Osteocyte (in vitro differentiated cells): ENCODE measurements at regions not wholly inside any gene's neighbourhood (a gene's known extent, or its start where the extent isn't known, plus 50 kb on each side); places are given as distances from the start of the nearest gene placed in this dataset.
"Not testable (repeated sequence)": the region's sequence is repeated elsewhere in the genome, so short reads cannot be mapped to it uniquely, and the experiment has no call there.

ENCODE experiments used
- DNase-seq: peaks from one replicate; pipeline ENCODE4 v3.0.0; 2021; ENCODE audit warnings: mixed read lengths; ENCODE audit not compliant: unreplicated experiment; ENCODE audit errors: extremely low spot score
- H3K27ac Mint-ChIP-seq: one replicate; pipeline ENCODE4 v1.8.0; 2021; ENCODE audit warnings: mild to moderate bottlenecking, mixed read lengths; ENCODE audit not compliant: unreplicated experiment
- H3K27me3 Mint-ChIP-seq: one replicate; pipeline ENCODE4 v1.8.0; 2021; ENCODE audit warnings: mixed read lengths; ENCODE audit not compliant: unreplicated experiment
- H3K36me3 Mint-ChIP-seq: one replicate; pipeline ENCODE4 v1.8.0; 2021; ENCODE audit warnings: mixed read lengths; ENCODE audit not compliant: unreplicated experiment
- H3K4me1 Mint-ChIP-seq: one replicate; pipeline ENCODE4 v1.8.0; 2021; ENCODE audit warnings: mixed read lengths; ENCODE audit not compliant: unreplicated experiment
- H3K4me3 Mint-ChIP-seq: one replicate; pipeline ENCODE4 v1.8.0; 2021; ENCODE audit warnings: mild to moderate bottlenecking, moderate library complexity, mixed read lengths; ENCODE audit not compliant: unreplicated experiment
- H3K9me3 Mint-ChIP-seq: one replicate; pipeline ENCODE4 v1.8.0; 2021; ENCODE audit warnings: mixed read lengths; ENCODE audit not compliant: unreplicated experiment
- CTCF ChIP-seq: fragments of 200-600 bp; sonication (generic); IDR thresholded peaks from 2 replicates; pipeline ENCODE4 v1.5.0; 2021; ENCODE audit warnings: antibody characterized with exemption, mild to moderate bottlenecking, moderate library complexity

GRCh38 chr4:127509155-127509554 lies 123.6 kb upstream of the INTU start:
- no peak overlapping the region for H3K4me3 Mint-ChIP-seq
- H3K27ac Mint-ChIP-seq = peak overlapping the region; percentile 82
- H3K27me3 Mint-ChIP-seq = no peaks in the 10 kb centered on the region
- peaks cover 30% of the 10 kb centered on the region for H3K4me1 Mint-ChIP-seq
- no peak for TF ChIP-seq CTCF
- H3K9me3 Mint-ChIP-seq = peaks cover 8% of the 10 kb centered on the region
- no peak for DNase-seq
- peaks cover 4% of the 10 kb centered on the region for H3K36me3 Mint-ChIP-seq

GRCh38 chr4:127512672-127513071 lies 120.1 kb upstream of the INTU start:
- H3K4me1 Mint-ChIP-seq = peaks cover 16% of the 10 kb centered on the region
- not testable (repeated sequence) for H3K36me3 Mint-ChIP-seq, H3K9me3 Mint-ChIP-seq

DNA sequence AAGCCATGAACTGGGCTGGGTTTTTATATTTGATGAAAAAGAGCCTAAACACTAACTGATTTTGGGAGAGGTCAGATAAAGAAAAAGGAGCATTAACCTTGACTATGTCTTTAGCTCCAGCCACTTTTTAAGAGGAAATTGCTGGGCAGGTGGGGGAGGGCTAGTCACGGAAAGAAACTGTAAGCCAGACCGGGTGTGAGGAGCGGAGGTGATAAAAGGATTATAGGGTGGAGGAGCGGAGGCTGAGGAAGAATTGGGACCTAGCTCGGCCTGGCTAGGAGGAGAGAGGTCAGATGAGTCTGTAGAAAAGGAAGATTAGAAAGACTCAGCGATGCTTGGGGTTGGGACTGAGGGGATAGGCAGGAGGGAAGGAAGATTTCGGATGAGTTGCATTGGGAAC lies 117.5 kb upstream of the INTU start:
- not testable (repeated sequence) for H3K36me3 Mint-ChIP-seq, H3K9me3 Mint-ChIP-seq, DNase-seq, H3K27ac Mint-ChIP-seq, H3K4me3 Mint-ChIP-seq, H3K4me1 Mint-ChIP-seq, H3K27me3 Mint-ChIP-seq

More at GRCh38 chr4:127512672-127513071, 120.1 kb upstream of the INTU start:
- H3K27me3 Mint-ChIP-seq, H3K27ac Mint-ChIP-seq, DNase-seq, H3K4me3 Mint-ChIP-seq: not testable (repeated sequence)

DNA sequence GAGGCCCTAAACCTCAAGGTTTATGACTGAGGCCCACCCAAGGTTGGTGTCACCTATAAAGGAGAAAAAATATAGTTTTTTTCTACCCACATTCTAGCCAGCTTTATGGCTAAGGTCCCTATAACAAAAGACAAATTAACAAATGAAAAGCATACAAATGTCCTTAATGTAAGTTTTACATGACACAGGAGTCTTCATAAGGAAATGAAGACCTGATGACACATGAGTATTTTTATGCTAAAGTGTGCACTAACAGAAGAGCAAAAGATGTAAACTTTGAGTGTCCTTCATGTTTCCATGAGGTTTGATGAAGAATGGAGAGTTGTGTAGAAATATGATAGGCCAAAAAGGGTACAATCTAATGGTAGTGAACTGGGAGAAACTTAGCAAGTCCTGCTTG lies 114.7 kb upstream of the INTU start:
- Mint-ChIP-seq H3K4me1 (no peaks in the 10 kb centered on the region), H3K27me3 (peaks cover 8% of the 10 kb centered on the region), H3K27ac (no peak overlapping the region), H3K4me3 (no peak overlapping the region), H3K36me3 (no peaks in the 10 kb centered on the region), H3K9me3 (no peaks in the 10 kb centered on the region)
- TF ChIP-seq CTCF = no peak
- DNase-seq = no peak

- peaks cover 4% of the 10 kb centered on the region for H3K27me3 Mint-ChIP-seq
- TF ChIP-seq CTCF = no peak
- no peak for DNase-seq
- no peak overlapping the region for H3K4me3 Mint-ChIP-seq
- no peaks in the 10 kb centered on the region for H3K36me3 Mint-ChIP-seq
- H3K4me1 Mint-ChIP-seq = peaks cover 2% of the 10 kb centered on the region
- no peak overlapping the region for H3K27ac Mint-ChIP-seq
- peaks cover 4% of the 10 kb centered on the region for H3K9me3 Mint-ChIP-seq
Measured at GRCh38 chr4:127521463-127521862, 111.3 kb upstream of the INTU start.

DNA sequence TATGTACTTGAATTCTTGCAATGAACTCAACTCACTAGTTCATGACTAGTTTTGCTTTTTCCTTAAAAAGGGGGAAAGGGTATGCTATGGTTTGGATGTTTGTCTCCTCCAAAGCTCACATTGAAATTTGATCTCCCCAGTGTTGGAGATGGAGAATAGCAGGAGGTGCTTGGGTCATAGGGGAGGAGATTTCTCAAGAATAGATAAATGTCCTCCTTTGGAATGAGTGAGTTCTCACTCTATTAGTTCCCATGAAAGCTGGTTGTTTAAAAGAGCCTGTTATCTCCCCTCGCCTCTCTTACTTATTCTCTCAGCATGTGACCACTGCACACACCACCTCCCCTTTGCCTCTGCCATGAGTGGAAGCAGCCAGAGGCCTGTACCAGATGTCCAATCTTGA lies 109.4 kb upstream of the INTU start:
- no peak for DNase-seq
- peaks cover 2% of the 10 kb centered on the region for H3K4me1 Mint-ChIP-seq
- no peak for TF ChIP-seq CTCF

More for the DNA sequence above, 109.4 kb upstream of the INTU start:
- H3K36me3 Mint-ChIP-seq = no peaks in the 10 kb centered on the region
- peaks cover 4% of the 10 kb centered on the region for H3K9me3 Mint-ChIP-seq
- H3K27ac Mint-ChIP-seq = no peak overlapping the region
- peaks cover 13% of the 10 kb centered on the region for H3K27me3 Mint-ChIP-seq
- H3K4me3 Mint-ChIP-seq = no peak overlapping the region
